ENCODE measurements at regions not wholly inside any gene's neighbourhood (a gene's known extent, or its start where the extent isn't known, plus 50 kb on each side); places are given as distances from the start of the nearest gene placed in this dataset.

DNA sequence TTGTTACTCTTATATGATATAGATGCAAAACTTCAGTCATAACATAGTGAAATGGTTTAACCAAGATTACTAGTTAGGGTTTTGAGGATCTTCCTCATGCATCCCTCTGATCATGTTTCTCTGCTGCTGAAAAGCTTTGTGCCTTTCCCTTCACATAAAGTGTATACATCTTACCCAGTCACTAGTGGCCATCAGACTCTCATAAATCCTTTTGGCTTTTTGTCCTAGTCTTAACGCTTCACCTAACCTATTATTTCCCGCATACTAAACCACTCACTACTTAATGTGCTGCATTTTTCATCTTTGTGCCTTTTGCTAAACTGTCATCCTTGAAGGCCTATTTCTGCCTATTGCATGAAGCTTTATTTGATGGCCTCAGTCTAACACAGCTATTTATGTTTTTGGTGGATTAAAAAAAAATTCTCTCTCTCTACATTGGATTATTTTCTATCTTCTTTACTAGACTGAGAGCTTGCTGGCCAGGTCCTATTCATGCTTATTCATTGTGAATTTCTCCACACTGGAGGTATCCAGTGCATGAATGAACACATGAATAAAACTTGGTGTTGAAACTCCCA is 717.6 kb upstream of the GOLIM4 start:
- TF ChIP-seq, protein P1, sequence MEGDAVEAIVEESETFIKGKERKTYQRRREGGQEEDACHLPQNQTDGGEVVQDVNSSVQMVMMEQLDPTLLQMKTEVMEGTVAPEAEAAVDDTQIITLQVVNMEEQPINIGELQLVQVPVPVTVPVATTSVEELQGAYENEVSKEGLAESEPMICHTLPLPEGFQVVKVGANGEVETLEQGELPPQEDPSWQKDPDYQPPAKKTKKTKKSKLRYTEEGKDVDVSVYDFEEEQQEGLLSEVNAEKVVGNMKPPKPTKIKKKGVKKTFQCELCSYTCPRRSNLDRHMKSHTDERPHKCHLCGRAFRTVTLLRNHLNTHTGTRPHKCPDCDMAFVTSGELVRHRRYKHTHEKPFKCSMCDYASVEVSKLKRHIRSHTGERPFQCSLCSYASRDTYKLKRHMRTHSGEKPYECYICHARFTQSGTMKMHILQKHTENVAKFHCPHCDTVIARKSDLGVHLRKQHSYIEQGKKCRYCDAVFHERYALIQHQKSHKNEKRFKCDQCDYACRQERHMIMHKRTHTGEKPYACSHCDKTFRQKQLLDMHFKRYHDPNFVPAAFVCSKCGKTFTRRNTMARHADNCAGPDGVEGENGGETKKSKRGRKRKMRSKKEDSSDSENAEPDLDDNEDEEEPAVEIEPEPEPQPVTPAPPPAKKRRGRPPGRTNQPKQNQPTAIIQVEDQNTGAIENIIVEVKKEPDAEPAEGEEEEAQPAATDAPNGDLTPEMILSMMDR (conservative IDR thresholded peaks at IDR 0.05) = no peak
- TF ChIP-seq EZH2 (IDR thresholded peaks at IDR 0.05; ENCODE audit: low read depth) = no peak

Data from PC-9 (cell line).